HCT116 (cell line): ENCODE measurements at regions not wholly inside any gene's neighbourhood (a gene's known extent, or its start where the extent isn't known, plus 50 kb on each side); places are given as distances from the start of the nearest gene placed in this dataset.

Source experiments
- ATAC-seq: fragments of 200-7000 bp; cut with Tn5 transposase; 2 replicates; pipeline ENCODE4 v1.9.1; 2020; ENCODE audit warnings: mild to moderate bottlenecking, moderate library complexity
- BruUV-seq: library from RNA; stranded (reverse); fragments of 400-500 nt; replicated peaks from 2 replicates; lab custom pipeline; 2021; lab: Mats Ljungman, UMichigan
- CTCF ChIA-PET: fragments of 300-600 bp; sonication (Branson Sonifier 250); formaldehyde crosslinking; loops from one replicate; lab custom pipeline; 2021; ENCODE audit warnings: antibody characterized with exemption; lab: Charles Lee
- POLR2A ChIA-PET: fragments of 300-600, 350-600 bp; sonication (Branson Sonifier 250); formaldehyde crosslinking; loops from one replicate; lab custom pipeline; 2021; ENCODE audit warnings: antibody characterized with exemption; lab: Charles Lee
- RAD21 ChIA-PET, 2 experiments: fragments of 300-600 bp; sonication (Branson Sonifier 250); formaldehyde crosslinking; loops; one replicate each; lab custom pipeline; 2023; ENCODE audit warnings: low total read pairs in 2 of 2; ENCODE audit not compliant: uncharacterized antibody in 2 of 2, unreplicated experiment in 2 of 2, low non-redundant PET in 1 of 2; lab: Charles Lee
- DNase-seq: peaks from one replicate; pipeline ENCODE4 v3.0.0-alpha.2; 2010; ENCODE audit warnings: low read depth, low spot score
- H2AFZ ChIP-seq: fragments of 200-600 bp; shearing (Covaris generic), sonication (generic); 2 replicates; pipeline ENCODE4 v1.6.1; 2017; ENCODE audit warnings: low read depth, mixed run types, mixed read lengths, antibody characterized with exemption, low read length; ENCODE audit not compliant: poor library complexity, severe bottlenecking
- H3K27ac ChIP-seq: 2 replicates; pipeline ENCODE4 v1.5.1; 2012; ENCODE audit warnings: low read depth, low read length
- H3K27me3 ChIP-seq: fragments of 200-600 bp; sonication (generic); 2 replicates; pipeline ENCODE4 v1.6.1; 2016; ENCODE audit warnings: mixed run types, low read length, mixed read lengths; ENCODE audit not compliant: insufficient read depth
- H3K36me3 ChIP-seq, 2 experiments: fragments of 200-500 bp in 1 of 2; fragments of 200-600 bp in 1 of 2; sonication (Bioruptor generic) in 1 of 2; sonication (generic) in 1 of 2; 2 replicates each; pipeline versions ENCODE4 v1.5.1 to v1.6.1; 2014 to 2016; ENCODE audit warnings: low read length in 2 of 2, inconsistent platforms in 1 of 2, mixed read lengths in 1 of 2, mixed run types in 1 of 2; ENCODE audit not compliant: insufficient read depth in 2 of 2, control insufficient read depth in 1 of 2
- H3K4me1 ChIP-seq, 2 experiments: fragments of 200-600 bp in 1 of 2; sonication (generic) in 1 of 2; 2 replicates each; pipeline versions ENCODE4 v1.5.1 to v1.6.1; 2012 to 2017; ENCODE audit warnings: low read length in 2 of 2, inconsistent platforms in 1 of 2, mild to moderate bottlenecking in 1 of 2, mixed read lengths in 1 of 2, mixed run types in 1 of 2, moderate library complexity in 1 of 2; ENCODE audit not compliant: insufficient read depth in 2 of 2, control insufficient read depth in 1 of 2
- H3K4me2 ChIP-seq: fragments of 200-600 bp; sonication (generic); 2 replicates; pipeline ENCODE4 v1.6.1; 2017; ENCODE audit warnings: mixed run types, low read length, mixed read lengths
- H3K4me3 ChIP-seq, 2 experiments: fragments of 200-600 bp in 1 of 2; sonication (generic) in 1 of 2; replicated peaks in 1 of 2; 2 replicates each; pipeline ENCODE4 v1.5.1; 2011 to 2016; ENCODE audit warnings: low read length in 2 of 2, control low read depth in 1 of 2, low read depth in 1 of 2, mild to moderate bottlenecking in 1 of 2, mixed read lengths in 1 of 2, mixed run types in 1 of 2
- H3K79me2 ChIP-seq: fragments of 200-600 bp; sonication (generic); 2 replicates; pipeline ENCODE4 v1.6.1; 2017; ENCODE audit warnings: mild to moderate bottlenecking, mixed run types, low read length, moderate library complexity, mixed read lengths; ENCODE audit not compliant: insufficient read depth
- H3K9ac ChIP-seq: fragments of 200-600 bp; sonication (generic); 2 replicates; pipeline ENCODE4 v1.6.1; 2016; ENCODE audit warnings: low read length, mixed read lengths
- H3K9me2 ChIP-seq: fragments of 200-600 bp; sonication (generic), shearing (Covaris generic); 2 replicates; pipeline ENCODE4 v1.6.1; 2017; ENCODE audit warnings: mixed run types, mild to moderate bottlenecking, moderate library complexity; ENCODE audit not compliant: insufficient read depth
- H3K9me3 ChIP-seq, 2 experiments: fragments of 200-500 bp in 1 of 2; fragments of 200-600 bp in 1 of 2; sonication (Bioruptor generic) in 1 of 2; sonication (generic) in 1 of 2; 2 replicates each; pipeline ENCODE4 v1.6.1; 2014 to 2017; ENCODE audit warnings: low read length in 2 of 2, mixed read lengths in 2 of 2, inconsistent platforms in 1 of 2, low read depth in 1 of 2, mild to moderate bottlenecking in 1 of 2, mixed run types in 1 of 2, moderate library complexity in 1 of 2; ENCODE audit not compliant: control insufficient read depth in 1 of 2, insufficient read depth in 1 of 2
- H4K20me1 ChIP-seq: fragments of 200-600 bp; sonication (generic), shearing (Covaris generic); 2 replicates; pipeline ENCODE4 v1.6.1; 2017; ENCODE audit warnings: mixed run types, mild to moderate bottlenecking, moderate library complexity; ENCODE audit not compliant: insufficient read depth
- CBX3 ChIP-seq: IDR thresholded peaks from 2 replicates; pipeline ENCODE4 v1.6.1; 2012; ENCODE audit warnings: low read depth
- CTCF ChIP-seq, 3 experiments: fragments of 200-600 bp in 1 of 3; sonication (generic) in 1 of 3; IDR thresholded peaks in 2 of 3; conservative IDR thresholded peaks in 1 of 3; 2 replicates each; pipeline ENCODE4 v1.5.1; 2012 to 2017; ENCODE audit warnings: low read depth in 2 of 3, low read length in 2 of 3, antibody characterized with exemption in 1 of 3, borderline replicate concordance in 1 of 3, control low read depth in 1 of 3, mild to moderate bottlenecking in 1 of 3, mixed read lengths in 1 of 3, mixed run types in 1 of 3, moderate library complexity in 1 of 3; ENCODE audit not compliant: insufficient read depth in 1 of 3
- EGR1 ChIP-seq: IDR thresholded peaks from 2 replicates; pipeline ENCODE4 v1.6.1; 2012; ENCODE audit warnings: low read depth
- ELF1 ChIP-seq: IDR thresholded peaks from 2 replicates; pipeline ENCODE4 v1.6.1; 2012; ENCODE audit warnings: low read depth, borderline replicate concordance
- FOSL1 ChIP-seq: IDR thresholded peaks from 2 replicates; pipeline ENCODE4 v1.6.1; 2012; ENCODE audit warnings: low read depth
- JUND ChIP-seq: IDR thresholded peaks from 2 replicates; pipeline ENCODE4 v1.6.1; 2012
- POLR2AphosphoS5 ChIP-seq: IDR thresholded peaks from 2 replicates; pipeline ENCODE4 v1.6.1; 2011; ENCODE audit warnings: mild to moderate bottlenecking, low read depth, low read length, moderate library complexity
- RAD21 ChIP-seq: IDR thresholded peaks from 2 replicates; pipeline ENCODE4 v1.6.1; 2012; ENCODE audit warnings: low read depth, mild to moderate bottlenecking
- REST ChIP-seq: IDR thresholded peaks from 2 replicates; pipeline ENCODE4 v1.6.1; 2012; ENCODE audit warnings: low read depth
- SIN3A ChIP-seq: IDR thresholded peaks from 2 replicates; pipeline ENCODE4 v1.6.1; 2012; ENCODE audit warnings: low read depth
- SRF ChIP-seq: IDR thresholded peaks from 2 replicates; pipeline ENCODE4 v1.6.1; 2012; ENCODE audit warnings: low read depth
- YY1 ChIP-seq: IDR thresholded peaks from 2 replicates; pipeline ENCODE4 v1.6.1; 2011; ENCODE audit warnings: low read length, low read depth, moderate library complexity, mild to moderate bottlenecking; ENCODE audit not compliant: insufficient replicate concordance; ENCODE audit errors: extremely low read depth
- ZBTB33 ChIP-seq: IDR thresholded peaks from 2 replicates; pipeline ENCODE4 v1.6.1; 2011; ENCODE audit warnings: mild to moderate bottlenecking, low read length, moderate library complexity; ENCODE audit not compliant: insufficient replicate concordance; ENCODE audit errors: extremely low read depth
- ZFX ChIP-seq: fragments of 450-650 bp; IDR thresholded peaks from 2 replicates; pipeline ENCODE4 v1.6.1; 2017
- intact Hi-C: fragments of 100-400 bp; cut with micrococcal nuclease; formaldehyde crosslinking; loops from 2 replicates; pipeline ENCODE4 v1.10.0; 2022

GRCh38 chr2:18824325-18824790 is 235.0 kb upstream of the NT5C1B start:
- DNase-seq, result no peak
- H3K79me2 ChIP-seq, result no peaks in the 10 kb centered on the region
- H3K27ac ChIP-seq, result no peak overlapping the region
- no peak overlapping the region for H3K9ac ChIP-seq
- POLR2A ChIA-PET, result no interaction called here
- TF ChIP-seq CTCF (IDR thresholded peaks at IDR 0.05 in 2 of 3, conservative IDR thresholded peaks at IDR 0.05 in 1 of 3; ENCODE audit: borderline replicate concordance in 1 of 3, insufficient read depth in 1 of 3, low read depth in 2 of 3, low read length in 2 of 3) (no peak), ZBTB33 (no peak)
- TF ChIP-seq, all 23 proteins: peak for 0
- H3K4me2 ChIP-seq, result no peak overlapping the region
- BruUV-seq, result no TSS peak
- no peaks in the 10 kb centered on the region for H4K20me1 ChIP-seq
- no peaks in the 10 kb centered on the region for H3K36me3 ChIP-seq
- CTCF ChIA-PET, result interaction anchor here (0.6 to 1.4 kb wide), 7 partner anchors 9 to 437 kb away, joined by 3 to 8 read pairs (median 4); no protein-coding TSS in a partner anchor
- H3K4me3 ChIP-seq, result no peak overlapping the region
- H3K9me2 ChIP-seq, result no peaks in the 10 kb centered on the region
- no peak overlapping the region for H2AFZ ChIP-seq
- RAD21 ChIA-PET, result no interaction called here
- intact Hi-C loops, result no loop called here
- H3K4me1 ChIP-seq, result no peaks in the 10 kb centered on the region
- H3K27me3 ChIP-seq, result peaks cover 7% of the 10 kb centered on the region; the same call in 1 of the 2 replicates
- no peaks in the 10 kb centered on the region for H3K9me3 ChIP-seq
- ATAC-seq, result no peak

- POLR2A ChIA-PET, result no interaction called here
- CTCF ChIA-PET, result no interaction called here
- intact Hi-C loops, result no loop called here
- no TSS peak for BruUV-seq
- Histone ChIP-seq H2AFZ (no peak overlapping the region), H3K9me3 (no peaks in the 10 kb centered on the region), H3K27ac (no peak overlapping the region), H3K9me2 (no peaks in the 10 kb centered on the region), H3K9ac (no peak overlapping the region), H3K79me2 (no peaks in the 10 kb centered on the region), H3K4me1 (no peaks in the 10 kb centered on the region), H3K27me3 (no peaks in the 10 kb centered on the region), H3K36me3 (no peaks in the 10 kb centered on the region), H3K4me2 (no peak overlapping the region), H3K4me3 (no peak overlapping the region), H4K20me1 (no peaks in the 10 kb centered on the region)
- DNase-seq (no peak), ATAC-seq (no peak)
- RAD21 ChIA-PET, result no interaction called here
- TF ChIP-seq ELF1 (no peak), CBX3 (no peak), SIN3A (no peak), REST (no peak), FOSL1 (no peak), EGR1 (no peak), ZFX (no peak), SRF (no peak), JUND (no peak), POLR2AphosphoS5 (no peak), RAD21 (no peak), YY1 (no peak)
These were observed 232.1 kb upstream of the NT5C1B start for GRCh38 chr2:18821431-18821830.
